ENCODE measurements at regions not wholly inside any gene's neighbourhood (a gene's known extent, or its start where the extent isn't known, plus 50 kb on each side); places are given as distances from the start of the nearest gene placed in this dataset.
"Not testable (repeated sequence)": the region's sequence is repeated elsewhere in the genome, so short reads cannot be mapped to it uniquely, and the experiment has no call there.

GRCh38 chr19:28655054-28655453 is 557.9 kb downstream of the UQCRFS1 start:
- DNase-seq = no peak

- DNase-seq = no peak
Observed at GRCh38 chr19:28652765-28653164, 560.2 kb downstream of the UQCRFS1 start.

GRCh38 chr19:28646629-28647028 is 566.3 kb downstream of the UQCRFS1 start:
- no peak for DNase-seq

- DNase-seq = no peak
Observed at GRCh38 chr19:28644169-28644775, 568.7 kb downstream of the UQCRFS1 start.

- no peak for DNase-seq
Observed at GRCh38 chr19:28642787-28643683, 569.9 kb downstream of the UQCRFS1 start.

GRCh38 chr19:28641395-28641794 is 571.6 kb downstream of the UQCRFS1 start:
- DNase-seq = no peak

GRCh38 chr19:28640506-28640905 is 572.4 kb downstream of the UQCRFS1 start:
- DNase-seq = no peak

- no peak for DNase-seq
Observed at GRCh38 chr19:28638445-28638844, 574.5 kb downstream of the UQCRFS1 start.

GRCh38 chr19:28636706-28637105 is 576.2 kb downstream of the UQCRFS1 start:
- no peak for DNase-seq

GRCh38 chr19:28636016-28636629 is 576.8 kb downstream of the UQCRFS1 start:
- no peak for DNase-seq

GRCh38 chr19:28634837-28635236 is 578.1 kb downstream of the UQCRFS1 start:
- DNase-seq = no peak

GRCh38 chr19:28634019-28634328 is 579.0 kb downstream of the UQCRFS1 start:
- no peak for DNase-seq

GRCh38 chr19:28633319-28634018 is 579.5 kb downstream of the UQCRFS1 start:
- peak; percentile 63 for DNase-seq

GRCh38 chr19:28632371-28633080 is 580.4 kb downstream of the UQCRFS1 start:
- DNase-seq = no peak

GRCh38 chr19:28631961-28632360 is 581.0 kb downstream of the UQCRFS1 start:
- no peak for DNase-seq

GRCh38 chr19:28627669-28628068 is 585.3 kb downstream of the UQCRFS1 start:
- DNase-seq = no peak

GRCh38 chr19:28626407-28626806 is 586.5 kb downstream of the UQCRFS1 start:
- DNase-seq = not testable (repeated sequence)

GRCh38 chr19:28619816-28620429 is 593.0 kb downstream of the UQCRFS1 start:
- DNase-seq = no peak

GRCh38 chr19:28618504-28618903 is 594.4 kb downstream of the UQCRFS1 start:
- DNase-seq = no peak

GRCh38 chr19:28615966-28616365 is 597.0 kb downstream of the UQCRFS1 start:
- DNase-seq = no peak

GRCh38 chr19:28615546-28615916 is 597.4 kb downstream of the UQCRFS1 start:
- no peak for DNase-seq

Data from NCI-H1092 treated with DMSO at 0.1 percent for 48 hours (cell line).